ENCODE measurements at regions not wholly inside any gene's neighbourhood (a gene's known extent, or its start where the extent isn't known, plus 50 kb on each side); places are given as distances from the start of the nearest gene placed in this dataset.

- in situ Hi-C loops (cut with HindIII; ENCODE audit: low pct_unique_long_range_greater_than_20kb, low sequenced_read_pairs), result no loop called here
- DNase-seq (ENCODE audit: low read depth), result no peak
Measured at GRCh38 chr6:18837013-18837412, 449.9 kb downstream of the RNF144B start.

DNA sequence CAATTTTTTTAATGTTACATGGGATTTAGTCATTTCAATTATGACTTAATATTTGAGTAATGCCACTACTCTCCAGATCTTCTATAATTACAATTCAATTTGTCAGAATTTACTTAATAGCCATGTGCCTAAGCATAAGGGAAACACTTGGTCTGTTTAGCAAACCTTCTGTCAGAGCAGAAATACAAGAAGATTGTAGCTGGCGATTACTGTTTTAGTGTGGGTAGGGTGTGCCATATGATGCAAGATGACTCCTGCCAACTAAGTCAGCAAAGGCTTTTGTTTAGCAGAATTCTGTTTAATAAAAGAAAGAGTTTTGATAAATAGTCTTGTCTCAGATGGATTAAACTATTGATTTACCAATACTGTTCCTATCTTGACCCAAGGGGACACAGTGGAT, 455.4 kb downstream of the RNF144B start:
- DNase-seq (ENCODE audit: low read depth), result no peak
- in situ Hi-C loops (cut with HindIII; ENCODE audit: low pct_unique_long_range_greater_than_20kb, low sequenced_read_pairs), result no loop called here

GRCh38 chr6:18845896-18846295, 458.7 kb downstream of the RNF144B start:
- in situ Hi-C loops (cut with HindIII; ENCODE audit: low pct_unique_long_range_greater_than_20kb, low sequenced_read_pairs), result no loop called here
- DNase-seq (ENCODE audit: low read depth), result peak; percentile 10

DNA sequence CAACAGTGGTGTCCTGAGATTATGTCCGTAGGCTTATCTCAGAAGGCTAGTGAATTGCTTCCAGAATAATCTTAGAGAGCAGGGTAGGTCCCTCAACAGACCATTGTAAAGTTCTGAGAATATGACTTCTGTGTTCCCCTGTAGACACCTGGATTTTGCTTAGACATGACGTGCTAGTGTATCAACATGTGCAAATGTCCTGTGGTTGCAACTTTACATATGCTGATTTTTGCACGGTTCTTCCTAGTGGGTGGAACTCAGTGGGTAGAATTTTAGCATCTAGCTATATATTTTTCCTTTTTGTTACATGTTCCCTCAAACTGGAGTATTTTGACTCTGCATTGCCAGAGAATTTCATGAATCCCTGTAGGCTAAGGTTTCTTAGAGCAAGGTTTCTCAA, 459.2 kb downstream of the RNF144B start:
- no peak for DNase-seq (ENCODE audit: low read depth)
- in situ Hi-C loops (cut with HindIII; ENCODE audit: low pct_unique_long_range_greater_than_20kb, low sequenced_read_pairs), result no loop called here

DNA sequence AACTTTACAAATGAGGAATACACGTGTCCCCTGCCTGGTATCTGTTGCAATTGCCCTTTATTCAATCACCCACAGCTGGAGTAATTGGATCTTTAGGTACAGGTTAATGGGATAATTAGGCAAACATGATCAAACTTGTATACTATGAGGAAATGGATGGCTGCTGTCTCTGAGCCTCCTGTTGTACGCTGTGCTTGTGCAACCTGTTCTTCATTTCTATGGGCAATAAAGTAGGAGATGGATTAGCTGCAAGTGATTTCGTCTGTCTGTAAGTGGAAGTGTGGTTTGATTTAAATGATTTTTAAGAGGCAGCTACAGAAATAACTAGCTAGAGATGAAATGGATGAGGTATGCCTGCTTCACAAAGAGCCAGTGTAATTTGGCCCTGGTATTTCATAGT, 474.1 kb downstream of the RNF144B start:
- in situ Hi-C loops (cut with HindIII; ENCODE audit: low pct_unique_long_range_greater_than_20kb, low sequenced_read_pairs), result no loop called here
- DNase-seq (ENCODE audit: low read depth), result no peak

DNA sequence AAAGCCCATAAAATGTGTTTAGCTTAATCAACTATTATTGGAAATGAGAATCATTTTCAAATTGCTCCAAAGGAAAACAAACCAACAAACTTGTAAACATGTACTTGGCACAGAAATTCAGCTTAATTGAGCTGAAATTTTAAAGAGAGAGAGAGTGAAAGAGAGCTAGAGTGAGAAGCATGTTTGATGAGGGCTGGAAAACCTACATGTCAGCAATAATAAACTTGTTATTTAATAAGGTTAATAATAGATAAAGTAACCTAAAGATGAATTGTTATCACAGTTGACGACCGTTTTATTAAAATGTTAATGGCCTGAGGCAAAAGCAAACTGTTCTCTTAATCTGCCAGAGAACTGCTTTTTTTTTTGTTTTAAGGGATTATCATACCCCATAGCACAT, 496.1 kb downstream of the RNF144B start:
- in situ Hi-C loops (cut with HindIII; ENCODE audit: low pct_unique_long_range_greater_than_20kb, low sequenced_read_pairs), result no loop called here
- DNase-seq (ENCODE audit: low read depth), result no peak

DNA sequence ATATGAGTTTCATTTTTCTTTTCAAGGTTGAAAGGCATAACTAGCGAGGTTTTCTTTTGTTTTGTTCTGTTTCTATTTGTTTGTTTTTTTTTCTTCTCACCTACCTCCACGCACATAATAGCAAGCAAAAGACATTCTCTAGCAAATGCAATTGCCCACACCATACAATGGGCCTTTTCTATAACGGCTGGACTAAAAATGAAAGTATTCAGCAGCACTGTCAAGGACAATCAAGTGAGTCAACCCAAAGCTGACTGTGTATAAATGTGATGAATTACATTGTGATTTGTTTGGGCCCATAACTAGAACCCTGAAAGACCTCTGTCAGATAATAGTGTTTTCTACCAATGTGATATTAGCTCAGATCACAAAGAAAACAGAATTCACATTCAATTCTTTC, 496.7 kb downstream of the RNF144B start:
- in situ Hi-C loops (cut with HindIII; ENCODE audit: low pct_unique_long_range_greater_than_20kb, low sequenced_read_pairs), result no loop called here
- no peak for DNase-seq (ENCODE audit: low read depth)

GRCh38 chr6:18893540-18894269, 506.6 kb downstream of the RNF144B start:
- no peak for DNase-seq (ENCODE audit: low read depth)
- in situ Hi-C loops (cut with HindIII; ENCODE audit: low pct_unique_long_range_greater_than_20kb, low sequenced_read_pairs), result no loop called here

DNA sequence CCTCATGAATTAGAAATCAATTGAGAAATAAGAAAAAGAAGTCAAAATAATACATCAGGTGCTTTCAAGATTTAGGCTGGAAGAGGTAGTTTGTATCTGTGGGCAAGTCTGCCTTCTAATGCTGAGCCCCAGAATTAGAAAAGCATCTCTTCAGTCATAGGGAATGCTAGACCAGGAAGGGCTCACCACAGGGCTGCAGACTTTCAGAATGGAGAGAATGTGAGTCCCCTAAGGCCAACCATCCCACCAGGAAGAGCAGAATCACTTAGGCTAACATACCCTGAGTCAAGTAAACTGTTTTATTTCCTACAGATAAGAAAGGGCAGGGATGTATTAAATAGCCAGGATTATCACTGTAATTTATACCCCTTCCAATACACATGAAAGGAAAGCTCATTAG, 510.2 kb downstream of the RNF144B start:
- in situ Hi-C loops (cut with HindIII; ENCODE audit: low pct_unique_long_range_greater_than_20kb, low sequenced_read_pairs), result no loop called here
- no peak for DNase-seq (ENCODE audit: low read depth)

DNA sequence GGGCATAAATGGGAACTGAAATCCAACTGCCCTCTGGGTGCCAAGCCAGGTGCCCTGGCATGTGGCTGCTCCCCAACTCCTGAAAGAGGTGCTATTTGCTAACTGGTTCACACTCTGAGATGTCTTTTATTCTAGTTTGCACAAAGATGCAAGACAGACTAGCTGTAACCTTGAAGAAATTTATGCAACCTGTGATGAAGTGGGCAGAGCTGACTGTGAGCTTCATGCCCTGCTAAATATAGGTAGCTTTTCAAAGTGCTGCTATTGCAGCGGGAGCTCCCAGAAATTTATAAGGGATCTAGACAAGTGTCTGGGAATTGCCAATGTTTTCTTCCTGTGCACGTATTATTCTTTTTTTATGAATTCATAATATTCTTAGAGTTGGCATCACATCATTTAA, 517.5 kb downstream of the RNF144B start:
- no peak for DNase-seq (ENCODE audit: low read depth)
- in situ Hi-C loops (cut with HindIII; ENCODE audit: low pct_unique_long_range_greater_than_20kb, low sequenced_read_pairs), result no loop called here

GRCh38 chr6:18920701-18921100, 533.6 kb downstream of the RNF144B start:
- in situ Hi-C loops (cut with HindIII; ENCODE audit: low pct_unique_long_range_greater_than_20kb, low sequenced_read_pairs), result no loop called here
- no peak for DNase-seq (ENCODE audit: low read depth)

GRCh38 chr6:18931086-18931485, 543.9 kb downstream of the RNF144B start:
- in situ Hi-C loops (cut with HindIII; ENCODE audit: low pct_unique_long_range_greater_than_20kb, low sequenced_read_pairs), result no loop called here
- DNase-seq (ENCODE audit: low read depth), result no peak

GRCh38 chr6:18958146-18958545, 571.0 kb downstream of the RNF144B start:
- DNase-seq (ENCODE audit: low read depth), result no peak
- in situ Hi-C loops (cut with HindIII; ENCODE audit: low pct_unique_long_range_greater_than_20kb, low sequenced_read_pairs), result no loop called here

DNA sequence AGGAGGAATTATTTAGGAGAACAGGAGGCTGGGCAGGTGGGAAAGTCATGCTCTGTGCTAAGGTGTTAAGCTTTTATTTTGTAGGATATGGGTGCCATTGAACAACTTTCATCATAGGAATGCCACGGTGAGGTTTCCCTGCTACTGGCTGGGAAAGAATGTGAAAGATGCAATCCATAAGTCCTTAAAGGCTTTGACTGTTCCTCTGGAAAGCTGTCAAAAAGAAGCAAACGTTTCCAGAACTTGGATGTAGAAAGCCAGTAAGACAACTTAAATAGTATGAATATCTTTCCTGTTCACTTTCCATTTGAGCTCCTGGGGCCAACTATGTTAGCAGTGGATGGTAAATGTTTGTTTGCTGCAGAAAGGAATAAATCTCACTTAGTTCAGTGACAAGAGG, 574.4 kb downstream of the RNF144B start:
- no peak for DNase-seq (ENCODE audit: low read depth)
- in situ Hi-C loops (cut with HindIII; ENCODE audit: low pct_unique_long_range_greater_than_20kb, low sequenced_read_pairs), result no loop called here

DNA sequence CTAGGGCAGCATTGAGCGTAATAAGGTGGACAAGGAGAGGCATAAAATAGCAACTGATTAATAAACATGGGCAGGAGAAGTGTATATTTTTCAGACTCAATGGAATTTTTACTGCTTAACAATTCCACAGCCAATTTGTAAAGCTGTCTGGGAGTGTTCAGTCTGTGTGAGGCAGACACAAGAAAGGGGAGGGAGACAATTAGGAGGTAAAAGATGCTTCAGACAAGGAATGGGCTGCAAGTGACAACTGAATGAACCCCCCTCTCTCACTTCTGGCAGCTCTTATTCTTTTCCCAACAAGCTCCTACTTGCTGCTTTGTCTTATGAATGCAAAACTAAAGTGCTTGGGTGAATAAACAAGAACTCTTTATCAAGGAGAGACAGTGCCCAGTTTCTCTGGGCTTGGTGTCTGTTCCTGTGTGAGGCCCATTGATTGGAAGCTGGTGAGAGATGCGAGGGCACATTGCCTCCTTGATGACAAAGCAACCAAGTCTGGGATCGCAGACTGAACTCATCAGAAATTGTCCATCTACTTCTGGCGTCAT, 575.3 kb downstream of the RNF144B start:
- in situ Hi-C loops (cut with HindIII; ENCODE audit: low pct_unique_long_range_greater_than_20kb, low sequenced_read_pairs), result no loop called here
- DNase-seq (ENCODE audit: low read depth), result no peak

DNA sequence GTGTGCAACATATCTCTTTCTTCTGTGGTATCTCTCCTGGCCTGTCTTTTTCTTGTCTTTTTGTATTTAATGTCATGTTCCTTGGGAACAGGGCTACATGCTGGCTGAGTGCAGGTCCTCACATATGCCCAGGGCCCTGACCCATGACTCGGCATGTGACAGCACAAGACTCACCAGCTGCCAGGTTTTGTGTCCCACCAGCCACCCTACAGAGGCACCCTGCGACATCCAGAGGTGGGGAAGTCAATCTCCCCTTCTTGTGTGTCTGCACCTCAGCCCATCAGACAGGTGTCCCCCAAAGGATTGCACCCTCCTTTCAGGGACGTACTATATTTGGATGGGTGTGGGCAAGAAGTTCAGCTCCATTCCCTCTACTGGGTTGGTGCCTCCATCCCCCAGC, 576.3 kb downstream of the RNF144B start:
- in situ Hi-C loops (cut with HindIII; ENCODE audit: low pct_unique_long_range_greater_than_20kb, low sequenced_read_pairs), result no loop called here
- DNase-seq (ENCODE audit: low read depth), result no peak

DNA sequence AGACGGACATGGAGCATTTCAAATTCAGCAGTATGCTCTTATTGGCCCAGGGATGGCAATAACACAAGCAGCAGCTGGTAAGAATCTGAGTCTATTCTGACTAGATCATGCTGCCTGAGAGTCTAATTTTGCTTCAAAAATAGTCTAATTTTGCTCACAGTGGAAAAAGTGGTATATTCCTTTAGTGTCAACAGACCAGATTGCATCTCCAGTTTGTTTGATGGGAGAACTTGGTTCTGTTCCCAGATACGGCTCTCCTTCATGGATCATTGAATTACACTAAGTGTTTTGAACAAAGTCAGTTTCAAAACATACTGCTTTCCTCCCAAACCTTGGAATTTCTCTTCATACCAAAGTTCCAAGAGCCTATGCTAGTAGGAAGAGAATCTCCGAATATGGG, 586.1 kb downstream of the RNF144B start:
- in situ Hi-C loops (cut with HindIII; ENCODE audit: low pct_unique_long_range_greater_than_20kb, low sequenced_read_pairs), result no loop called here

GRCh38 chr6:18976091-18976490, 588.9 kb downstream of the RNF144B start:
- in situ Hi-C loops (cut with HindIII; ENCODE audit: low pct_unique_long_range_greater_than_20kb, low sequenced_read_pairs), result no loop called here
- no peak for DNase-seq (ENCODE audit: low read depth)

More for the DNA sequence above, 586.1 kb downstream of the RNF144B start:
- DNase-seq (ENCODE audit: low read depth), result no peak

DNA sequence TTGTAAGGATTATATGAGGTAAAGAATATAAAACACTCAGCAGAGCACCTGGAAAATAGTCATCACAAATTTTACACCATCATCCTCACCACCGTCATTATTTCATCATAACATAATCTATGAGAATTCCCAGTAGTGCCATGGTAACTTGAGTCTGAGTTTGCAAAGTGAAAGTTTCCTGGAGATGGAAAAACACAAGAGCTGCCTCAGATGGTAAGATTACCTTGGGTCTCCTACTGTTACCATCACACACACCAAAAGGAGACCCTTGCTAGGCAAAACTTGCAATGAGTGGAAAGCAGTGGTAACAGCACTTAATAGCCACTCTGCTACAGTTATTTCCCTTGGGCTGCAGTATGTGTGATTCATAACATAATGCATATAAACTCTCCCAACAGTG, 589.8 kb downstream of the RNF144B start:
- in situ Hi-C loops (cut with HindIII; ENCODE audit: low pct_unique_long_range_greater_than_20kb, low sequenced_read_pairs), result no loop called here
- no peak for DNase-seq (ENCODE audit: low read depth)

Measured in Caki2 (cell line).